ENCODE measurements at regions not wholly inside any gene's neighbourhood (a gene's known extent, or its start where the extent isn't known, plus 50 kb on each side); places are given as distances from the start of the nearest gene placed in this dataset.

- Histone ChIP-seq H3K4me3 (ENCODE audit: low read depth, low read length) (no peak overlapping the region), H3K36me3 (ENCODE audit: control insufficient read depth, insufficient read depth, low read length) (no peaks in the 10 kb centered on the region), H3K27me3 (ENCODE audit: control insufficient read depth, insufficient read depth, low read length) (no peaks in the 10 kb centered on the region)
- ChIA-PET POLR2A (no interaction called here), CTCF (no interaction called here)
- TF ChIP-seq CTCF (IDR thresholded peaks at IDR 0.05; ENCODE audit: insufficient read depth, low read depth, low read length), result no peak
- DNase-seq (ENCODE audit: low read depth), result no peak
These were observed 79.2 kb upstream of the SPIN1 start for GRCh38 chr9:88308831-88309560.

- TF ChIP-seq CTCF (IDR thresholded peaks at IDR 0.05; ENCODE audit: insufficient read depth, low read depth, low read length), result no peak
- Histone ChIP-seq H3K27me3 (ENCODE audit: control insufficient read depth, insufficient read depth, low read length) (no peaks in the 10 kb centered on the region), H3K4me3 (ENCODE audit: low read depth, low read length) (no peak overlapping the region), H3K36me3 (ENCODE audit: control insufficient read depth, insufficient read depth, low read length) (no peaks in the 10 kb centered on the region)
- DNase-seq (ENCODE audit: low read depth), result no peak
- CTCF ChIA-PET, result no interaction called here
- POLR2A ChIA-PET, result no interaction called here
These were observed 81.1 kb upstream of the SPIN1 start for GRCh38 chr9:88307136-88307535.

GRCh38 chr9:88303721-88304451 is 84.4 kb upstream of the SPIN1 start:
- POLR2A ChIA-PET, result interaction anchor here (0.6 kb wide), 1 partner anchor 54 kb away, joined by 4 read pairs; no protein-coding TSS in a partner anchor
- DNase-seq (ENCODE audit: low read depth), result peak; percentile 28
- CTCF ChIA-PET, result interaction anchor here (1.2 to 1.5 kb wide), 2 partner anchors 29 to 129 kb away, joined by 3 to 5 read pairs; no protein-coding TSS in a partner anchor

GRCh38 chr9:88302579-88303324 is 85.5 kb upstream of the SPIN1 start:
- CTCF ChIA-PET, result interaction anchor here (1.4 to 1.5 kb wide), 2 partner anchors 10 to 28 kb away, joined by 4 to 5 read pairs; no protein-coding TSS in a partner anchor
- no peaks in the 10 kb centered on the region for H3K27me3 ChIP-seq (ENCODE audit: control insufficient read depth, insufficient read depth, low read length)
- DNase-seq (ENCODE audit: low read depth), result no peak
- POLR2A ChIA-PET, result no interaction called here
- TF ChIP-seq CTCF (IDR thresholded peaks at IDR 0.05; ENCODE audit: insufficient read depth, low read depth, low read length), result no peak
- H3K4me3 ChIP-seq (ENCODE audit: low read depth, low read length), result no peak overlapping the region
- no peaks in the 10 kb centered on the region for H3K36me3 ChIP-seq (ENCODE audit: control insufficient read depth, insufficient read depth, low read length)

More at GRCh38 chr9:88303721-88304451, 84.4 kb upstream of the SPIN1 start:
- H3K27me3 ChIP-seq (ENCODE audit: control insufficient read depth, insufficient read depth, low read length), result no peaks in the 10 kb centered on the region
- no peak overlapping the region for H3K4me3 ChIP-seq (ENCODE audit: low read depth, low read length)
- no peak for TF ChIP-seq CTCF (IDR thresholded peaks at IDR 0.05; ENCODE audit: insufficient read depth, low read depth, low read length)
- H3K36me3 ChIP-seq (ENCODE audit: control insufficient read depth, insufficient read depth, low read length), result no peaks in the 10 kb centered on the region

GRCh38 chr9:88300556-88300955 is 87.7 kb upstream of the SPIN1 start:
- TF ChIP-seq CTCF (IDR thresholded peaks at IDR 0.05; ENCODE audit: insufficient read depth, low read depth, low read length), result no peak
- no peaks in the 10 kb centered on the region for H3K27me3 ChIP-seq (ENCODE audit: control insufficient read depth, insufficient read depth, low read length)
- POLR2A ChIA-PET, result no interaction called here
- H3K4me3 ChIP-seq (ENCODE audit: low read depth, low read length), result no peak overlapping the region
- CTCF ChIA-PET, result no interaction called here
- H3K36me3 ChIP-seq (ENCODE audit: control insufficient read depth, insufficient read depth, low read length), result no peaks in the 10 kb centered on the region
- DNase-seq (ENCODE audit: low read depth), result no peak

Measured in BJ (cell line).